Hematopoietic multipotent progenitor cell (in vitro differentiated cells): ENCODE measurements at regions not wholly inside any gene's neighbourhood (a gene's known extent, or its start where the extent isn't known, plus 50 kb on each side); places are given as distances from the start of the nearest gene placed in this dataset.

Experiments
- DNase-seq, 3 donors: peaks; one replicate each; pipeline ENCODE4 v3.0.0-alpha.2; 2011 to 2015; ENCODE audit warnings: low read depth in 2 of 3, low spot score in 2 of 3

- DNase-seq, result no peak
Measured at GRCh38 chr6:153668758-153669157, 370.3 kb upstream of the OPRM1 start.

GRCh38 chr6:153662982-153663381 is 376.1 kb upstream of the OPRM1 start:
- DNase-seq, result no peak

GRCh38 chr6:153645326-153645725 is 393.7 kb upstream of the OPRM1 start:
- no peak for DNase-seq

- no peak for DNase-seq
Measured at GRCh38 chr6:153644000-153644399, 395.0 kb upstream of the OPRM1 start.

- DNase-seq, result no peak
Measured at GRCh38 chr6:153634416-153634815, 404.6 kb upstream of the OPRM1 start.

- no peak for DNase-seq
Measured at GRCh38 chr6:153625089-153625488, 414.0 kb upstream of the OPRM1 start.

- DNase-seq, result no peak
Measured at GRCh38 chr6:153624528-153624927, 414.5 kb upstream of the OPRM1 start.

GRCh38 chr6:153623496-153623895 is 415.5 kb upstream of the OPRM1 start:
- DNase-seq, result no peak

GRCh38 chr6:153621491-153621890 is 417.5 kb upstream of the OPRM1 start:
- no peak for DNase-seq

GRCh38 chr6:153621070-153621469 is 418.0 kb upstream of the OPRM1 start:
- no peak for DNase-seq

GRCh38 chr6:153618371-153619322 is 420.4 kb upstream of the OPRM1 start:
- no peak for DNase-seq

- DNase-seq, result no peak
Measured at GRCh38 chr6:153616506-153616905, 422.5 kb upstream of the OPRM1 start.

- no peak for DNase-seq
Measured at GRCh38 chr6:153613719-153614455, 425.2 kb upstream of the OPRM1 start.

GRCh38 chr6:153602401-153602800 is 436.6 kb upstream of the OPRM1 start:
- DNase-seq, result no peak

GRCh38 chr6:153599901-153600300 is 439.1 kb upstream of the OPRM1 start:
- no peak for DNase-seq

GRCh38 chr6:153595903-153596302 is 443.1 kb upstream of the OPRM1 start:
- DNase-seq, result no peak

- DNase-seq, result no peak
Measured at GRCh38 chr6:153594871-153595270, 444.2 kb upstream of the OPRM1 start.

- peak in 1 of 3 donors; percentile 3 for DNase-seq
Measured at GRCh38 chr6:153591159-153591558, 447.9 kb upstream of the OPRM1 start.

GRCh38 chr6:153590411-153590810 is 448.6 kb upstream of the OPRM1 start:
- DNase-seq, result no peak

- DNase-seq, result no peak
Measured at GRCh38 chr6:153588330-153588729, 450.7 kb upstream of the OPRM1 start.

GRCh38 chr6:153583685-153584084 is 452.6 kb upstream of the RGS17 start:
- DNase-seq, result no peak

- no peak for DNase-seq
Measured at GRCh38 chr6:153580776-153581175, 449.7 kb upstream of the RGS17 start.
